ENCODE measurements at regions not wholly inside any gene's neighbourhood (a gene's known extent, or its start where the extent isn't known, plus 50 kb on each side); places are given as distances from the start of the nearest gene placed in this dataset.
"Not testable (repeated sequence)": the region's sequence is repeated elsewhere in the genome, so short reads cannot be mapped to it uniquely, and the experiment has no call there.

- no peaks in the 10 kb centered on the region for H3K27me3 ChIP-seq (ENCODE audit: control insufficient read depth, insufficient read depth, low read length)
- H3K4me3 ChIP-seq (ENCODE audit: low read depth, low read length) = no peak overlapping the region
- DNase-seq (ENCODE audit: low read depth in 4 of 6, low spot score in 6 of 6) = no peak
- H3K9me3 ChIP-seq (ENCODE audit: control insufficient read depth, insufficient read depth, low read length) = no peaks in the 10 kb centered on the region
- WGBS (ENCODE audit: insufficient coverage) = no CpG with 5 or more reads among the region's 1 CpG
- no peaks in the 10 kb centered on the region for H3K36me3 ChIP-seq (ENCODE audit: control insufficient read depth, insufficient read depth, low read length)
- no peaks in the 10 kb centered on the region for H3K4me1 ChIP-seq (ENCODE audit: control insufficient read depth, insufficient read depth, low read length)
- H3K27ac ChIP-seq (ENCODE audit: low read depth, low read length) = no peak overlapping the region
Observed at GRCh38 chr13:54402495-54402894, 1373.9 kb downstream of the OLFM4 start.

- Histone ChIP-seq H3K4me1 (ENCODE audit: control insufficient read depth, insufficient read depth, low read length) (no peaks in the 10 kb centered on the region), H3K4me3 (ENCODE audit: low read depth, low read length) (no peak overlapping the region), H3K36me3 (ENCODE audit: control insufficient read depth, insufficient read depth, low read length) (no peaks in the 10 kb centered on the region), H3K27ac (ENCODE audit: low read depth, low read length) (no peak overlapping the region), H3K9me3 (ENCODE audit: control insufficient read depth, insufficient read depth, low read length) (no peaks in the 10 kb centered on the region), H3K27me3 (ENCODE audit: control insufficient read depth, insufficient read depth, low read length) (no peaks in the 10 kb centered on the region)
- 89% methylated on average over 6 of the region's 6 CpGs for WGBS (ENCODE audit: insufficient coverage)
- DNase-seq (ENCODE audit: low read depth in 4 of 6, low spot score in 6 of 6) = no peak
Observed at GRCh38 chr13:54415753-54416366, 1387.2 kb downstream of the OLFM4 start.

GRCh38 chr13:54422946-54423345, 1394.3 kb downstream of the OLFM4 start:
- not testable (repeated sequence) for H3K4me3 ChIP-seq (ENCODE audit: low read depth, low read length); DNase-seq (ENCODE audit: low read depth in 4 of 6, low spot score in 6 of 6)
- WGBS (ENCODE audit: insufficient coverage) = 93% methylated on average over 12 of the region's 15 CpGs

GRCh38 chr13:54424344-54424743, 1395.7 kb downstream of the OLFM4 start:
- no peaks in the 10 kb centered on the region for H3K36me3 ChIP-seq (ENCODE audit: control insufficient read depth, insufficient read depth, low read length)
- no peak overlapping the region for H3K4me3 ChIP-seq (ENCODE audit: low read depth, low read length)
- H3K9me3 ChIP-seq (ENCODE audit: control insufficient read depth, insufficient read depth, low read length) = no peaks in the 10 kb centered on the region
- no peaks in the 10 kb centered on the region for H3K4me1 ChIP-seq (ENCODE audit: control insufficient read depth, insufficient read depth, low read length)
- no peaks in the 10 kb centered on the region for H3K27me3 ChIP-seq (ENCODE audit: control insufficient read depth, insufficient read depth, low read length)
- no CpG with 5 or more reads among the region's 2 CpGs for WGBS (ENCODE audit: insufficient coverage)
- DNase-seq (ENCODE audit: low read depth in 4 of 6, low spot score in 6 of 6) = no peak
- no peak overlapping the region for H3K27ac ChIP-seq (ENCODE audit: low read depth, low read length)

More at GRCh38 chr13:54422946-54423345, 1394.3 kb downstream of the OLFM4 start:
- not testable (repeated sequence) for H3K9me3 ChIP-seq (ENCODE audit: control insufficient read depth, insufficient read depth, low read length); H3K27me3 ChIP-seq (ENCODE audit: control insufficient read depth, insufficient read depth, low read length); H3K4me1 ChIP-seq (ENCODE audit: control insufficient read depth, insufficient read depth, low read length); H3K27ac ChIP-seq (ENCODE audit: low read depth, low read length); H3K36me3 ChIP-seq (ENCODE audit: control insufficient read depth, insufficient read depth, low read length)

GRCh38 chr13:54433493-54434206, 1405.0 kb downstream of the OLFM4 start:
- H3K4me3 ChIP-seq (ENCODE audit: low read depth, low read length) = no peak overlapping the region
- no peaks in the 10 kb centered on the region for H3K9me3 ChIP-seq (ENCODE audit: control insufficient read depth, insufficient read depth, low read length)
- DNase-seq (ENCODE audit: low read depth in 4 of 6, low spot score in 6 of 6) = peak in 2 of 6 donors; percentile 3 to 47
- H3K27ac ChIP-seq (ENCODE audit: low read depth, low read length) = no peak overlapping the region
- no CpG with 5 or more reads among the region's 4 CpGs for WGBS (ENCODE audit: insufficient coverage)
- no peaks in the 10 kb centered on the region for H3K36me3 ChIP-seq (ENCODE audit: control insufficient read depth, insufficient read depth, low read length)
- H3K4me1 ChIP-seq (ENCODE audit: control insufficient read depth, insufficient read depth, low read length) = no peaks in the 10 kb centered on the region
- no peaks in the 10 kb centered on the region for H3K27me3 ChIP-seq (ENCODE audit: control insufficient read depth, insufficient read depth, low read length)

- 98% methylated on average over 21 of the region's 27 CpGs for WGBS (ENCODE audit: insufficient coverage)
- H3K27ac ChIP-seq (ENCODE audit: low read depth, low read length); H3K4me3 ChIP-seq (ENCODE audit: low read depth, low read length); H3K4me1 ChIP-seq (ENCODE audit: control insufficient read depth, insufficient read depth, low read length); H3K36me3 ChIP-seq (ENCODE audit: control insufficient read depth, insufficient read depth, low read length); DNase-seq (ENCODE audit: low read depth in 4 of 6, low spot score in 6 of 6); H3K9me3 ChIP-seq (ENCODE audit: control insufficient read depth, insufficient read depth, low read length); H3K27me3 ChIP-seq (ENCODE audit: control insufficient read depth, insufficient read depth, low read length): not testable (repeated sequence)
Observed at GRCh38 chr13:54440853-54441400, 1412.3 kb downstream of the OLFM4 start.

GRCh38 chr13:54445453-54445852, 1416.8 kb downstream of the OLFM4 start:
- no peak overlapping the region for H3K4me3 ChIP-seq (ENCODE audit: low read depth, low read length)
- no peaks in the 10 kb centered on the region for H3K4me1 ChIP-seq (ENCODE audit: control insufficient read depth, insufficient read depth, low read length)
- no peak overlapping the region for H3K27ac ChIP-seq (ENCODE audit: low read depth, low read length)
- no peaks in the 10 kb centered on the region for H3K27me3 ChIP-seq (ENCODE audit: control insufficient read depth, insufficient read depth, low read length)
- no CpG with 5 or more reads among the region's 3 CpGs for whole genome bisulfite sequencing (ENCODE audit: insufficient coverage)
- no peak for DNase-seq (ENCODE audit: low read depth in 4 of 6, low spot score in 6 of 6)
- no peaks in the 10 kb centered on the region for H3K9me3 ChIP-seq (ENCODE audit: control insufficient read depth, insufficient read depth, low read length)
- H3K36me3 ChIP-seq (ENCODE audit: control insufficient read depth, insufficient read depth, low read length) = no peaks in the 10 kb centered on the region

- H3K4me1 ChIP-seq (ENCODE audit: control insufficient read depth, insufficient read depth, low read length) = no peaks in the 10 kb centered on the region
- no peak for DNase-seq (ENCODE audit: low read depth in 4 of 6, low spot score in 6 of 6)
Observed at GRCh38 chr13:54445865-54446264, 1417.3 kb downstream of the OLFM4 start.

GRCh38 chr13:54449922-54450321, 1421.3 kb downstream of the OLFM4 start:
- WGBS (ENCODE audit: insufficient coverage) = no CpG with 5 or more reads among the region's 1 CpG
- DNase-seq (ENCODE audit: low read depth in 4 of 6, low spot score in 6 of 6) = peak in 1 of 6 donors; percentile 6
- Histone ChIP-seq H3K9me3 (ENCODE audit: control insufficient read depth, insufficient read depth, low read length) (no peaks in the 10 kb centered on the region), H3K4me1 (ENCODE audit: control insufficient read depth, insufficient read depth, low read length) (no peaks in the 10 kb centered on the region), H3K36me3 (ENCODE audit: control insufficient read depth, insufficient read depth, low read length) (no peaks in the 10 kb centered on the region), H3K27ac (ENCODE audit: low read depth, low read length) (no peak overlapping the region), H3K4me3 (ENCODE audit: low read depth, low read length) (no peak overlapping the region), H3K27me3 (ENCODE audit: control insufficient read depth, insufficient read depth, low read length) (no peaks in the 10 kb centered on the region)

More at GRCh38 chr13:54445865-54446264, 1417.3 kb downstream of the OLFM4 start:
- Histone ChIP-seq H3K4me3 (ENCODE audit: low read depth, low read length) (no peak overlapping the region), H3K27ac (ENCODE audit: low read depth, low read length) (no peak overlapping the region), H3K9me3 (ENCODE audit: control insufficient read depth, insufficient read depth, low read length) (no peaks in the 10 kb centered on the region), H3K27me3 (ENCODE audit: control insufficient read depth, insufficient read depth, low read length) (no peaks in the 10 kb centered on the region), H3K36me3 (ENCODE audit: control insufficient read depth, insufficient read depth, low read length) (no peaks in the 10 kb centered on the region)

- H3K36me3 ChIP-seq (ENCODE audit: control insufficient read depth, insufficient read depth, low read length) = no peaks in the 10 kb centered on the region
- H3K27me3 ChIP-seq (ENCODE audit: control insufficient read depth, insufficient read depth, low read length) = no peaks in the 10 kb centered on the region
- no peak overlapping the region for H3K4me3 ChIP-seq (ENCODE audit: low read depth, low read length)
- H3K27ac ChIP-seq (ENCODE audit: low read depth, low read length) = no peak overlapping the region
- no peak for DNase-seq (ENCODE audit: low read depth in 4 of 6, low spot score in 6 of 6)
- H3K4me1 ChIP-seq (ENCODE audit: control insufficient read depth, insufficient read depth, low read length) = no peaks in the 10 kb centered on the region
- no CpG with 5 or more reads among the region's 1 CpG for WGBS (ENCODE audit: insufficient coverage)
- no peaks in the 10 kb centered on the region for H3K9me3 ChIP-seq (ENCODE audit: control insufficient read depth, insufficient read depth, low read length)
Observed at GRCh38 chr13:54484166-54484565, 1455.6 kb downstream of the OLFM4 start.
